Endothelial cell of hepatic sinusoid (primary cell): ENCODE measurements at regions not wholly inside any gene's neighbourhood (a gene's known extent, or its start where the extent isn't known, plus 50 kb on each side); places are given as distances from the start of the nearest gene placed in this dataset.

Source experiments
- in situ Hi-C: cut with HindIII; loops from 2 replicates; pipeline ENCODE4 v1.10.0; 2017; ENCODE audit warnings: low sequenced_read_pairs

GRCh38 chr1:60988891-60989290 lies 93.5 kb upstream of the NFIA start:
- in situ Hi-C loops, result no loop called here

- in situ Hi-C loops, result no loop called here
Observed at GRCh38 chr1:60987904-60988303, 94.5 kb upstream of the NFIA start.

- in situ Hi-C loops, result no loop called here
Observed at GRCh38 chr1:60984062-60984799, 98.1 kb upstream of the NFIA start.

DNA sequence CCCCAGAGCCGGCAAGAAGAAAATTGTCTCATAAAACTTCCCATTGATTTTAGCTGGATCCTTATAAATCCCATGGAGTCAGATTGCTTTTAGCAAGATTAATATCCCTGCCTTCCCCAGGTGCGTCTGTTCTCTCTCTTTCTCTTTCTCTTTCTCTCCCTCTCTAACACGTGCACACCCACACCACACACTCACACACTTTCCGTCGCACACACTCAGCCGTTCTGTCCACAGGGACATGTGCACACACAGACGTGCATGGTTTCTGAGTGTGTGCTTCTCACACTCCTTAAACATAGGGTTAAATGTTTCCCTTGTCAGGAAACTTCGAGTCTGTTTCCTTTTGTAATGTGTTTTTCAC lies 98.7 kb upstream of the NFIA start:
- in situ Hi-C loops, result no loop called here

- in situ Hi-C loops, result no loop called here
Observed at GRCh38 chr1:60982539-60982938, 99.8 kb upstream of the NFIA start.

DNA sequence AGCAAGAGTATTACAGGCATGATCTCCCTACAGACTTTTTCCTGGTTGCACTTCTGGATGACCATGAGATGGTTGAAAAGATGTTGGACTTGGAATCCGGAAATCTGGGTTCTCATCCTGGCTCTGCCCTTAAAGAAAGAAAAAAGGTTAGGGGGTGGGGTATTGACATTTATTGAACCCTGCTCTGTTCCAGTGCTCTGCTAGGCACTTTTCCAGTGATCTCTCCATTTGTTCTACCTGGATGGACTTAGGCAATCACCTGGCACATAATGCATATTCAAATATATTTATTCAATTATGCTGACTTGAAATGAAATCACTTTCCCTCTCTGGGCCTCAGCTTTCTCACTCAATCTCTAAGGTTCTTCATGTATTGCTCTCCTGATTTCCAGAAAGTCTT lies 101.0 kb upstream of the NFIA start:
- in situ Hi-C loops, result no loop called here

- in situ Hi-C loops, result loop anchor here (5.0 kb wide), 1 partner anchor 59 kb away; no protein-coding TSS in a partner anchor
Observed at GRCh38 chr1:60978421-60979357, 103.7 kb upstream of the NFIA start.

- in situ Hi-C loops, result loop anchor here (5.0 kb wide), 1 partner anchor 60 kb away; no protein-coding TSS in a partner anchor
Observed at GRCh38 chr1:60977661-60978060, 104.7 kb upstream of the NFIA start.

DNA sequence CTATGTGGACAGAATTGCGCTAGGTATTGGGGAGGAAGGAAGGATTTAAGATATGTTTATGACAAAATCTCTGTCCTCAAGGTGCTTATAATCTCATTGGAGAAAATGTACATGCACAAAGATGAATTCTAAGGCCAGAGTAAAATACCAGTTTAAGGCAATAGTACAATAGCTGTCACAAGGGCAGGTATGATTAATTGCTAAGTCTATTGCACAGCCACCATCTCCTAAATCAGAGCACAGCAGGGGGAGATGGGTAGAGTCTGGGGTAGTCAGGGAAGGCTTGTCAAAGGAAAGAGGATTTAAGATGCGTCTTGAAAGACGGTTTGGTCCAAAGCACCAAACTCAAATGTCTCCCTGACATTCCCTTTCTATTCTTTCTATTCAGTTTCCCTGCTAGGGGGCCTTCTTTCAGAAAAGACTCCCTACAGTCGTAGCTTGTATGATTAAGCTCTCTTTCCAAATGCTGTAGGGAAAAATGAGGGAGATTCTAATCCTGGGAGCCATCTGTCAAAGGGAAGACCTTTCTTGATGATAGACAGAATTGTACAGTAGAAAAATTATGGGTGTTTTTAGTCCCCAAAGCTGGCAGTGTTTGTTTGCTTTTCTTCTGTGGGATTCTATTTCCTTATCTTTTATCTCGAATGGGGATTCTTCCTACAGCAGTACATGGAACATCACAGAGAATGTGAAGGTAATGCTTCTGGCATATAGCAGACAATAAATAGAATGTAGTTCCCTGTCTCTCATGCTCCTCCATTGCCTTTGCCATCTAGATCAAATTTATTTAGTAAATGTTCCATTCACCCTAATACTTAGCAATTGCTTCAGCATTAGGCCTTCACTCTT lies 107.6 kb upstream of the NFIA start:
- in situ Hi-C loops, result loop anchor here (5.0 kb wide), 1 partner anchor 63 kb away; no protein-coding TSS in a partner anchor

DNA sequence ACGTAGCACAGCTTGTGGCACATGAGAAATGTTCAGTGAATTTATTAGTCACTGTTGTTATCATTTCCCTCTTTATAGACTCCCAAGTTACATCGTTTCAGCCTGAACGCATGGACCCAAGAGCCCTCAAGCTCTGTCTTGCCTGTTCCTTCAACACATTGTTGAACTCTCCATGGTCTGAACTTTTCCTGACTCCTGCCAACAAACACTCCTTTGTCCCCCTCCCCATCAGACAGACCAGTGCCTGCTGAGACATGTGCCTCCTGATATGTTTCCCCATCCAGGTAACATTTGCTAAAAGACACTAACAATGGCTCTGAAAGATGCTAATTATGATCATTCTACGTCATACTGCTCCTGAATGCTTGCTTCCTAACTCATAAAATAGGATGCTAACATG lies 108.7 kb upstream of the NFIA start:
- in situ Hi-C loops, result no loop called here

GRCh38 chr1:60972841-60973364 lies 109.5 kb upstream of the NFIA start:
- in situ Hi-C loops, result no loop called here

DNA sequence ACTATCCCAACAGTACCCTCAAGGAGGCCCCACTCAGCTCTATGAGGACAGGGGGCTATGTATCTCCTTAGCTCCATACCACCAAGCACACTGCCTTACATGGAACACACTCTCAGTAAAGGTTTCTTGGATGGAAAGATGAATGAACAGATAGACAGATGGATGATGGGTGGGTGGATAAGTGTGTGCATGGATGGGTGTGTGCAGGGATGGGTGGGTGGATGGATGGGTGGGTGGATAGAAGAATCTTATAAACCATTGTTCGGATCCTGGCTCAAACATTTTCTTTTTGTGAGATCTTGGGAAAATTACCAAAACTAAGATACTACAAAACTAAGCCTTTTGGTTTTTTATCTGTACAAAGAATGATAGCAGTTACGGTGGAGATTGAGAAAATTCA lies 111.0 kb upstream of the NFIA start:
- in situ Hi-C loops, result no loop called here

DNA sequence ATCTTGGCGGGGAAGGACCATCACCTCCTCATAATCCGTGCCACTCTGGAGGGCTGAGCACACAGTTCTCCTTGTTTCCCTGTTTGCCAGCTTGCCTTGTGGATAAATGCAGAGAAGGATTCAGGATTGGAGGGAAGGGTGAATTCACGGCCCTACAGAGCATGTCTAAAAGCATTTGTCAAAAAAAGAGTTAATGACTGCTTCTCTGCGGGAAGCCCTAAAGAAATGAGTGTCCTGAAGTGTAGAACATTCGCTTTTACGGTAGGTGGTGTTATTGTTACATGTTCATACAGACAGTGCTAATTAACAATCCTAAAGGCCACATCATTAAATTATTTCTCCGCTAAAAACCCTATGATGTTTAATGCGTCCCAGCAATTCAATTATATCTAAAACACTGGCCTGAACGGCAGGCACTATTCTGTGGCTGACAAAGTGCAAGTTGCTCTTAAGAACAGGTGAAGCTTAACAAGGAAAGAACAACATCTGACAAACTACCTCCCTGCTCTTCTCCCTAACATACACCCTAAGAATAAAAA lies 112.3 kb upstream of the NFIA start:
- in situ Hi-C loops, result no loop called here

DNA sequence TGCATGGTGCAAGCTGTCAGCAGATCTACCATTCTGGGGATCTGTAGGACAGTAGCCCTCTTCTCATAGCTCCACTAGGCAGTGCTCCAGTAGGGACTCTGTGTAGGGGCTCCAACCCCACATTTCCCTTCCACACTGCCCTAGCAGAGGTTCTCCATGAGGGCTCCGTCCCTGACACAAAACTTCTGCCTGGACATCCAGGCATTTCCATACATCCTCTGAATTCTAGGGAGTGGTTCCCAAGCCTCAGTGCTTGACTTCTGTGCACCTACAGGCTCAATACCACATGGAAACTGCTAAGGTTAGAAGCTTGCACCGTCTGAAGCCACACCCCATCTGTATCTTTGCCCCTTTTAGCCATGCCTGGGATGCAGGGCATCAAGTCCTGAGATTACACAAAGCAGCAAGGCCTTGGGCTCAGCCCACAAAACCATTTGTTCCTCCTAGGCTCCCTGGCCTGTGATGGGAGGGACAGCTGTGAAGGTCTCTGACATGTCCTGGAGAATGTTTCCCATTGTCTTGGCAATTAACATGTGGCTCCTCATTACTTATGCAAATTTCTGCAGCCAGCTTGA lies 117.0 kb upstream of the NFIA start:
- in situ Hi-C loops, result no loop called here

DNA sequence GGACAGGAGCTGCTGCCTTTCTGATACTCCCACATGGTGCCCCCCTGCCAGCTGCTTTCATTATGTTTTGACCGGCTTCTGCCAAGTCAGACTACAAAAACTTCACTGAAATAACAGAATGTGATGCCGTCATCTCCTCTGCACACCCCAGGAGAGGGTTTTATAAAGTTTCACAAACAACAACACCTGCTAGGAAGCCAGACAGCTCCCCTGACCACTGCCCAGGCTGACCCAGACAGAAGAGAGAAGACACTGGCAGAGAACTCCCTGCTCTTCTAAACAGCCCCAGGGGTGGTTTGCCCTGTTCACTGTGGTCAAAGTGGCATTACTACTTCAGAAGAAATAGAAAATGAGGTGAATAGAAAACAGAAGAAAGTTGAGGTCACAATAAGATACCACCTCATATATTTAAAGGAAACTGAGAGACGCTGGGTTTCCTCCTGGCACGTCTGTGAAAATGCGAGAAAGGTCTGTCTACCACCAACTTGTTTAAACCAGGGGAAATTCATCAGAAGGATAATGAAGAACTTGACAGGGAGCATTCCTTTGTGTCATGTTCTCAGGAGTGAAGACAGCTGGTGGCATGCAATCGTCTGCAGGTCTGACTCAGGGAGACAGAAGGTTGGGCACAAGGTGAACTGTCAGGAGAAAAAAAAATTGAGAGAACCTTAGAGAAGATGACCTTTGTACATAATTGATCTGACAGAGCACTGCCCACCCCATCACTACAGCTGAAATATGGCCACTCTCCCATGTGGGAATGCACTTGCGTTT lies 119.0 kb upstream of the NFIA start:
- in situ Hi-C loops, result no loop called here

- in situ Hi-C loops, result no loop called here
Observed at GRCh38 chr1:60960891-60961461, 121.4 kb upstream of the NFIA start.

- in situ Hi-C loops, result loop anchor here (5.0 kb wide), 1 partner anchor 42 kb away; no protein-coding TSS in a partner anchor
Observed at GRCh38 chr1:60959701-60960100, 122.7 kb upstream of the NFIA start.

DNA sequence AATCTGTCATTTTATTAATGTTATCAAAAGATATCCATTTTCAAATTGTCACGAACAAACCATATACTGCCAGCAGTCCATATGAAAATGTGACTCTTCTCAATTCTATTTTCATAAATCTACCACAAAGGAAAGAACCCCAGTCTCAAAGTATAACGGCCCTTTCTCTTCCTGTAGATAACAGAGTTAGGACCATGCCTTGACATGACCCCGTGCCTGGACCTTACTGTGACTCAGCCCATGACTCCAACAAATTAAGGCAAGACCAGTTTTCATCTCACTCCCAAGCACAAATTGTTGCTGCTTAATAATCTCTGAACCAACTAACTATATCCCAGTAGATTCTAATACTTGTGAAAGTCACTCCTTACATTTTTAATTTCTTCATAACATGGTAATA lies 124.4 kb upstream of the NFIA start:
- in situ Hi-C loops, result loop anchor here (5.0 kb wide), 1 partner anchor 41 kb away; no protein-coding TSS in a partner anchor

- in situ Hi-C loops, result loop anchor here (5.0 kb wide), 1 partner anchor 39 kb away; no protein-coding TSS in a partner anchor
Observed at GRCh38 chr1:60956520-60956919, 125.8 kb upstream of the NFIA start.
